Nephron progenitor cell (in vitro differentiated cells): ENCODE measurements at regions not wholly inside any gene's neighbourhood (a gene's known extent, or its start where the extent isn't known, plus 50 kb on each side); places are given as distances from the start of the nearest gene placed in this dataset.

Experiments used
- DNase-seq: peaks from one replicate; pipeline ENCODE4 v3.0.0; 2021
- H3K27ac Mint-ChIP-seq: 2 replicates; pipeline ENCODE4 v1.8.0; 2021; ENCODE audit warnings: mild to moderate bottlenecking, moderate library complexity, mixed read lengths
- H3K27me3 Mint-ChIP-seq: 2 replicates; pipeline ENCODE4 v1.8.0; 2021; ENCODE audit warnings: mild to moderate bottlenecking, low read depth, mixed read lengths; ENCODE audit not compliant: poor library complexity
- H3K36me3 Mint-ChIP-seq: 2 replicates; pipeline ENCODE4 v1.8.0; 2021; ENCODE audit warnings: low read depth, mixed read lengths
- H3K4me1 Mint-ChIP-seq: 2 replicates; pipeline ENCODE4 v1.8.0; 2021; ENCODE audit warnings: mixed read lengths
- H3K4me3 Mint-ChIP-seq: 2 replicates; pipeline ENCODE4 v1.8.0; 2021; ENCODE audit warnings: mild to moderate bottlenecking, moderate library complexity, mixed read lengths
- H3K9me3 Mint-ChIP-seq: 2 replicates; pipeline ENCODE4 v1.8.0; 2021; ENCODE audit warnings: mild to moderate bottlenecking, moderate library complexity, mixed read lengths
- TF ChIP-seq, protein P1 (sequence below): fragments of 200-600 bp; sonication (generic); IDR thresholded peaks from 2 replicates; pipeline ENCODE4 v1.5.0; 2021; ENCODE audit warnings: antibody characterized with exemption

DNA sequence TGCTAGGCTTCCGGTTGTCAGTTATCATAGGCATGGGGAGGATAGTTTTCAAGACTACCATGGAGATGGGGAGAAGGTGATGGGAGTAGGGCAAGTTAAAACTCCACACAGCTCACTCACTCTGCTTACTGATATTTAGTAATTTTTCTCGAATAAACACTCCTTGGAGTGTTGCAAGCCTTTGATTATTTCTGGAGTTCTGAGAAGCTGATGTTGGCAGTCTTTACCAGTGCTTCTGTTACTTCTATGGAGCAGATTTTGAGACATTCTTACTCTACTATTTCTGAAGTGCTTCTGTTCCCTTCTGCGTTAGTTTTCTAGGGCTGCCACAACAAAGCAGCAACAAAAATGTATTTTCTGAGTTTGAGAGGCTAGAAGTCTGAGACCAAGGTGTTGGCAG, 104.4 kb downstream of the CH25H start:
- no peak for DNase-seq
- peaks cover 9% of the 10 kb centered on the region for H3K9me3 Mint-ChIP-seq
- H3K36me3 Mint-ChIP-seq = no peaks in the 10 kb centered on the region
- no peaks in the 10 kb centered on the region for H3K4me1 Mint-ChIP-seq
- TF ChIP-seq, protein P1, sequence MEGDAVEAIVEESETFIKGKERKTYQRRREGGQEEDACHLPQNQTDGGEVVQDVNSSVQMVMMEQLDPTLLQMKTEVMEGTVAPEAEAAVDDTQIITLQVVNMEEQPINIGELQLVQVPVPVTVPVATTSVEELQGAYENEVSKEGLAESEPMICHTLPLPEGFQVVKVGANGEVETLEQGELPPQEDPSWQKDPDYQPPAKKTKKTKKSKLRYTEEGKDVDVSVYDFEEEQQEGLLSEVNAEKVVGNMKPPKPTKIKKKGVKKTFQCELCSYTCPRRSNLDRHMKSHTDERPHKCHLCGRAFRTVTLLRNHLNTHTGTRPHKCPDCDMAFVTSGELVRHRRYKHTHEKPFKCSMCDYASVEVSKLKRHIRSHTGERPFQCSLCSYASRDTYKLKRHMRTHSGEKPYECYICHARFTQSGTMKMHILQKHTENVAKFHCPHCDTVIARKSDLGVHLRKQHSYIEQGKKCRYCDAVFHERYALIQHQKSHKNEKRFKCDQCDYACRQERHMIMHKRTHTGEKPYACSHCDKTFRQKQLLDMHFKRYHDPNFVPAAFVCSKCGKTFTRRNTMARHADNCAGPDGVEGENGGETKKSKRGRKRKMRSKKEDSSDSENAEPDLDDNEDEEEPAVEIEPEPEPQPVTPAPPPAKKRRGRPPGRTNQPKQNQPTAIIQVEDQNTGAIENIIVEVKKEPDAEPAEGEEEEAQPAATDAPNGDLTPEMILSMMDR = no peak
- H3K27me3 Mint-ChIP-seq = no peaks in the 10 kb centered on the region
- no peak overlapping the region for H3K4me3 Mint-ChIP-seq
- H3K27ac Mint-ChIP-seq = no peak overlapping the region

DNA sequence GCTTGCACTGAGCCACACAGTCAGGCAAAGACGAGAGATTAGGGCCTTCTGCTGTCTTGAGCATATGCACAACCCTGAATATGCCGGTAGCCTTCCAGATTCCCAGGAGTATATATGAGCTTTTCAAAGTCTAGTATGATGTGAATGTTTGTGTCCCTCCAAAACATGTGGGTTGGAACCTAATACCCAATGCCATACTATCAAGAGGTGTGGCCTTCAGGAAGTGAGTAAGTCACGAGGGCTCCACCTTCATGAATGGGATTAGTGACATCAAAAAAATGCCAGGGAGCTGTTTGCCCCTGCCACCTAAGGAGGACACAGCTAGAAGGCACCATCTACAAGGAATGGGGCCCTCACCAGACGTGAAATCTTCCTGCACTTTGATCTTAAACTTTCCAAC, 105.2 kb downstream of the CH25H start:
- H3K4me3 Mint-ChIP-seq = no peak overlapping the region
- TF ChIP-seq, protein P1 = no peak
- no peaks in the 10 kb centered on the region for H3K36me3 Mint-ChIP-seq
- DNase-seq = no peak
- H3K27ac Mint-ChIP-seq = no peak overlapping the region
- H3K27me3 Mint-ChIP-seq = no peaks in the 10 kb centered on the region
- no peaks in the 10 kb centered on the region for H3K4me1 Mint-ChIP-seq
- peaks cover 7% of the 10 kb centered on the region for H3K9me3 Mint-ChIP-seq

DNA sequence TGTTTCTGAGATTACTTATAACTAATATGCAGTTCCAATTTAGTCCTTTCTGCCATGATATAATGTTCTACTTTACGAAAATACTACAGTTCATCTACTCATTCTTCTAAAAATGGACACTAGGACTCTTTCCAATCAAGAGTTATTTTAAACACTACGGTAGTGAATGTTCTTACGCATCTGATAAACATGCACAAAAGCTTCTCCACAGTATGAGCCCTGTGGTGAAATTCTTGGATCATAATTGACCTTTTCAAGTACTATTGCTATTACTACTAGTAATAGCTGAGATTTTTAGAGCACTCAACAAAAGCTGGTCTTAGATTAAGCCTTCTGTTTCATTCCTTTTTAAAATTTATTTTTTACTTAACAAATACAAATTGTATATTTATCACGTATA, 106.4 kb downstream of the CH25H start:
- H3K9me3 Mint-ChIP-seq = no peaks in the 10 kb centered on the region
- H3K4me3 Mint-ChIP-seq = no peak overlapping the region
- TF ChIP-seq, protein P1 = no peak
- H3K27me3 Mint-ChIP-seq = no peaks in the 10 kb centered on the region
- H3K4me1 Mint-ChIP-seq = peaks cover under 1% of the 10 kb centered on the region
- H3K36me3 Mint-ChIP-seq = no peaks in the 10 kb centered on the region
- DNase-seq = no peak
- no peak overlapping the region for H3K27ac Mint-ChIP-seq

DNA sequence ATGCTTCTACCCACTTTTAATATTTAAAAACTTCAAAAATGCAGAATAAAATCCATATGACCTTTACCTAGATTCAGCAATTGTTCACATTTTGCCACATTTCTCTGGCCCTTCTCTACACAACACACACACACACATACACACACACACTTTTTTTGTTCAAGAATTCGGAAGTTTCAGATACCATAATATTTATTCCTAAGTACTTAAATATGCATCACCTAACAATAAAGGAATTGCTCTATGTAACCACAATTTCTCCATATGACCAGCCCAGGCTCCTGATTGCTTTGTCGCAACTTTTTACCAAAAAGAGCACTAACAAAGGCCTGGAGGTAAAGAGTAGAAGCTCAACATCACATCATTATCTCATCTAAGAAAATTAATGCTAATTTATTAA, 106.6 kb downstream of the FAS start:
- no peak for DNase-seq
- TF ChIP-seq, protein P1 = no peak
- H3K27me3 Mint-ChIP-seq = peaks cover 4% of the 10 kb centered on the region
- no peaks in the 10 kb centered on the region for H3K9me3 Mint-ChIP-seq
- H3K4me1 Mint-ChIP-seq = peaks cover 4% of the 10 kb centered on the region
- no peak overlapping the region for H3K27ac Mint-ChIP-seq
- no peaks in the 10 kb centered on the region for H3K36me3 Mint-ChIP-seq
- no peak overlapping the region for H3K4me3 Mint-ChIP-seq

DNA sequence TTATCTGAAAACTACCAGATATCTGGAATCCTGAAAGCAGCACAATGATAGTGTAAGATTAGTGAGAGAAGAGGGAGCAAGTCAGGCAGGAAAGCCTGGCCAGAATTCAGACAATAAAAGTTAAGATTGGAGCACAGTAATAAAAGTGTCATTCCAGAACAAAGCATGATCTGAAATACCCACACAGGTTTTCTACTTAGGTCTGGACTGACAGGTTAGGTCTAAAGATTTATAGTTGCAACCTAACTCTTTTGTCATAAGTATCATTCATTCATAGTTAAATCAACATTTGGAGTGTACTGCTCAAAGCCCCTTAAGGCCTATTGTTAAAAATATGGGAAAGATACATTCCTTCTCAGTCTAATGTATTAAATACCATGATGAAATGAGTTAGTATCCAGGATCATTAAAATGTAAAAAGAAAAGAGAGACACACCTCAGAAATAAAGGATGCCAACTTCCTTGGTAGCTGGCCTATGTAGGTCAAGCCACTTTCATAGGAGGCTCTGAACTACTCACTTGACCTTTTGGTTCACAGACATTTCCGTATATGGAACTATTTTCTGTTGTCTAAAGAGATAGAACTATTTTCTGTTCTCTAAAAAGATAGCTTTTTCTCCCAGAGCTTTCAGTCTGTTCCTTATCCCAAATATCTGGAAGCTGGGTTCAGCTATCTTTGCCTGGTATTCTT, 105.2 kb downstream of the FAS start:
- Mint-ChIP-seq H3K27ac (no peak overlapping the region), H3K4me1 (peaks cover 4% of the 10 kb centered on the region), H3K9me3 (no peaks in the 10 kb centered on the region), H3K4me3 (no peak overlapping the region), H3K36me3 (no peaks in the 10 kb centered on the region), H3K27me3 (peaks cover 4% of the 10 kb centered on the region)
- TF ChIP-seq, protein P1 = no peak
- DNase-seq = no peak

DNA sequence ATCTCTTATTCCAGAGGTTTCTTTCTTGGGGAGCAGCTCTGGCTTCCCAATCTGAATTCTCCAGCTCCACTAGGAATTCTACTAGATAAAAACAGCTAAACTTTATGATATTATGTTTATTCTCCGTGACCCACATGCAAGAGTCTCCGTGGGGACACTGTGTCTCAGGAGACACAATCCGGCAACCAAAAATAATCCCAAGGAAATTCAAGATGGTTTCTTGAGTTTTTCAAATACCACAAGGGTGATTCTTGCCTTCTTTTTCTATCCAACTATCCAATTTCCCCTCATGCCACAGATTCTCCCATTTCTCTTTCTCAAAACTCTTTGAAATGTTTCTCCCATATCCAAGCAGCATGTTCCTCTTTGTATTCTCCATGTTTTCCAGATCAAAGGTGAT, 103.1 kb downstream of the FAS start:
- Mint-ChIP-seq H3K36me3 (no peaks in the 10 kb centered on the region), H3K4me1 (peaks cover 4% of the 10 kb centered on the region), H3K9me3 (no peaks in the 10 kb centered on the region), H3K4me3 (no peak overlapping the region), H3K27ac (no peak overlapping the region), H3K27me3 (peaks cover 8% of the 10 kb centered on the region)
- DNase-seq = no peak
- TF ChIP-seq, protein P1 = no peak
